Keratinocyte (primary cell): ENCODE measurements at regions not wholly inside any gene's neighbourhood (a gene's known extent, or its start where the extent isn't known, plus 50 kb on each side); places are given as distances from the start of the nearest gene placed in this dataset.

Experiments used
- DNase-seq: peaks from one replicate; pipeline ENCODE4 v3.0.0-alpha.2; 2011; ENCODE audit warnings: low read depth, missing footprints, low spot score
- FAIRE-seq: peaks from 2 replicates; lab custom pipeline; 2011; peaks lifted over from hg19 to GRCh38; lab: Jason Lieb, UNC
- H2AFZ ChIP-seq: 2 replicates; pipeline ENCODE4 v1.6.0; 2012; ENCODE audit warnings: low read length, control low read depth, inconsistent platforms; ENCODE audit not compliant: control insufficient read depth
- H3K27ac ChIP-seq: 2 replicates; pipeline ENCODE4 v1.5.1; 2011; ENCODE audit warnings: low read length; ENCODE audit not compliant: control insufficient read depth, insufficient read depth
- H3K27me3 ChIP-seq: 3 replicates; pipeline ENCODE4 v1.6.0; 2011; ENCODE audit warnings: low read length; ENCODE audit not compliant: control insufficient read depth, insufficient read depth; ENCODE audit errors: extremely low read depth
- H3K36me3 ChIP-seq, 2 experiments: 2 replicates in 1 of 2; 3 replicates in 1 of 2; pipeline ENCODE4 v1.5.1; 2011; ENCODE audit warnings: low read length in 2 of 2, mild to moderate bottlenecking in 1 of 2; ENCODE audit not compliant: control insufficient read depth in 2 of 2, insufficient read depth in 2 of 2; ENCODE audit errors: extremely low read depth in 1 of 2
- H3K4me1 ChIP-seq: 3 replicates; pipeline ENCODE4 v1.5.1; 2011; ENCODE audit warnings: low read length; ENCODE audit not compliant: control insufficient read depth, insufficient read depth; ENCODE audit errors: extremely low read depth
- H3K4me2 ChIP-seq: 3 replicates; pipeline ENCODE4 v1.6.0; 2011; ENCODE audit warnings: low read depth, low read length; ENCODE audit not compliant: control insufficient read depth, insufficient read depth; ENCODE audit errors: extremely low read depth
- H3K4me3 ChIP-seq, 3 experiments: fragments of 200-600 bp in 1 of 3; sonication (generic) in 1 of 3; 2 replicates in 2 of 3; 3 replicates in 1 of 3; pipeline ENCODE4 v1.5.1; 2011 to 2016; ENCODE audit warnings: low read length in 3 of 3, mild to moderate bottlenecking in 3 of 3, control low read depth in 2 of 3, inconsistent platforms in 1 of 3, low read depth in 1 of 3, mixed read lengths in 1 of 3, mixed run types in 1 of 3, moderate library complexity in 1 of 3; ENCODE audit not compliant: control insufficient read depth in 2 of 3, insufficient read depth in 2 of 3; ENCODE audit errors: extremely low read depth in 1 of 3
- H3K79me2 ChIP-seq: 2 replicates; pipeline ENCODE4 v1.6.0; 2012; ENCODE audit warnings: low read length; ENCODE audit not compliant: control insufficient read depth, insufficient read depth
- H3K9ac ChIP-seq: 3 replicates; pipeline ENCODE4 v1.6.0; 2011; ENCODE audit warnings: low read length; ENCODE audit not compliant: control insufficient read depth, insufficient read depth; ENCODE audit errors: extremely low read depth
- H3K9me1 ChIP-seq: 3 replicates; pipeline ENCODE4 v1.6.0; 2011; ENCODE audit warnings: low read length; ENCODE audit not compliant: control insufficient read depth, insufficient read depth; ENCODE audit errors: extremely low read depth
- H3K9me3 ChIP-seq: 2 replicates; pipeline ENCODE4 v1.5.1; 2012; ENCODE audit warnings: low read depth, low read length; ENCODE audit not compliant: control insufficient read depth
- H4K20me1 ChIP-seq: 3 replicates; pipeline ENCODE4 v1.6.0; 2011; ENCODE audit warnings: low read length; ENCODE audit not compliant: control insufficient read depth, insufficient read depth; ENCODE audit errors: extremely low read depth
- CTCF ChIP-seq, 3 experiments: IDR thresholded peaks in 1 of 3; conservative IDR thresholded peaks in 1 of 3; optimal IDR thresholded peaks in 1 of 3; 2 replicates in 2 of 3; 3 replicates in 1 of 3; pipeline versions ENCODE3 to v1.5.1; 2011; ENCODE audit warnings: low read length in 3 of 3, mild to moderate bottlenecking in 3 of 3, moderate library complexity in 2 of 3, control low read depth in 1 of 3, inconsistent platforms in 1 of 3; ENCODE audit not compliant: insufficient read depth in 2 of 3; ENCODE audit errors: extremely low read depth in 1 of 3
- EZH2 ChIP-seq: IDR thresholded peaks from one replicate; pipeline ENCODE4 v1.6.1; 2012; ENCODE audit warnings: inconsistent platforms, mild to moderate bottlenecking, low read length, moderate library complexity
- dilution Hi-C: fragments of 300-500 bp; cut with MboI; formaldehyde crosslinking; loops from one replicate; pipeline ENCODE4 v1.7.0; 2020; ENCODE audit warnings: low sequenced_read_pairs; ENCODE audit not compliant: extremely low pct_ligation_motif_present

- H3K4me2 ChIP-seq, result no peak overlapping the region
- FAIRE-seq (no peak), DNase-seq (no peak)
- no peaks in the 10 kb centered on the region for H3K4me1 ChIP-seq
- no peaks in the 10 kb centered on the region for H3K79me2 ChIP-seq
- no peak overlapping the region for H2AFZ ChIP-seq
- H3K9ac ChIP-seq, result no peak overlapping the region
- no peaks in the 10 kb centered on the region for H3K36me3 ChIP-seq
- no peaks in the 10 kb centered on the region for H3K9me3 ChIP-seq
- no peaks in the 10 kb centered on the region for H3K9me1 ChIP-seq
- no peaks in the 10 kb centered on the region for H4K20me1 ChIP-seq
- no peak overlapping the region for H3K27ac ChIP-seq
- no peak overlapping the region for H3K4me3 ChIP-seq
- TF ChIP-seq EZH2 (no peak), CTCF (optimal IDR thresholded peaks at IDR 0.05 in 1 of 3, IDR thresholded peaks at IDR 0.05 in 1 of 3, conservative IDR thresholded peaks at IDR 0.05 in 1 of 3; ENCODE audit: extremely low read depth in 1 of 3, insufficient read depth in 2 of 3, low read length in 3 of 3) (no peak)
- dilution Hi-C loops, result no loop called here
- peaks cover 2% of the 10 kb centered on the region for H3K27me3 ChIP-seq
Measured at GRCh38 chr11:19579957-19580356, 132.7 kb upstream of the NAV2 start.

GRCh38 chr11:19578871-19579270 lies 133.8 kb upstream of the NAV2 start:
- Histone ChIP-seq H3K4me3 (no peak overlapping the region), H2AFZ (no peak overlapping the region), H3K9me3 (no peaks in the 10 kb centered on the region), H3K9me1 (no peaks in the 10 kb centered on the region), H3K27me3 (peaks cover 5% of the 10 kb centered on the region), H3K27ac (no peak overlapping the region), H3K4me2 (no peak overlapping the region), H3K9ac (no peak overlapping the region), H3K36me3 (no peaks in the 10 kb centered on the region), H4K20me1 (no peaks in the 10 kb centered on the region), H3K79me2 (no peaks in the 10 kb centered on the region), H3K4me1 (no peaks in the 10 kb centered on the region)
- FAIRE-seq, result no peak
- dilution Hi-C loops, result no loop called here
- TF ChIP-seq CTCF (optimal IDR thresholded peaks at IDR 0.05 in 1 of 3, IDR thresholded peaks at IDR 0.05 in 1 of 3, conservative IDR thresholded peaks at IDR 0.05 in 1 of 3; ENCODE audit: extremely low read depth in 1 of 3, insufficient read depth in 2 of 3, low read length in 3 of 3), result no peak
- no peak for DNase-seq
